ENCODE measurements at regions not wholly inside any gene's neighbourhood (a gene's known extent, or its start where the extent isn't known, plus 50 kb on each side); places are given as distances from the start of the nearest gene placed in this dataset.

GRCh38 chr10:3968727-3969126 lies 183.7 kb upstream of the KLF6 start:
- no peak for TF ChIP-seq CTCF (IDR thresholded peaks at IDR 0.05)
- TF ChIP-seq POLR2A (IDR thresholded peaks at IDR 0.05): no peak
- no peak for TF ChIP-seq EP300 (IDR thresholded peaks at IDR 0.05)
